ENCODE measurements at regions not wholly inside any gene's neighbourhood (a gene's known extent, or its start where the extent isn't known, plus 50 kb on each side); places are given as distances from the start of the nearest gene placed in this dataset.

DNA sequence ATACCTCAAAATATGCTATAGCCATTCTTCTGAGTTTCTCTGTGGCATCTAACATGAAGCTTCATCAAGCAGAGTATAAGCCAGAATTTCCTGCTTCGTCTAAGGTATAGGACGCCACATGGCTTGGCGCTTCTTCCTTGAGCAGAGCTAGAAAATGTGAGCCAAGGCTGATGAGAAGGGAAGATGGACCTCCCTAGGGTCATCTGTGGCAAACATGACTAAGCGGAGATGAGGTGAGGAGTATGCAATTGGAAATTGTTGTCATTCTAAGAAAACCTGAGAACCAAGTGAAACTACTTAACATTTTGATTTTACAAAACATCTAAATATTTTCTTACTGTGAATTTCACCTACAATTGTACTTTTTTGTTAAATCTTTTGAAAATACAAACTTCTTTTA lies 466.5 kb downstream of the PSAT1 start:
- Histone ChIP-seq H3K27ac (ENCODE audit: low read depth, low read length) (no peak overlapping the region), H3K79me2 (ENCODE audit: insufficient read depth, low read length) (no peaks in the 10 kb centered on the region), H2AFZ (ENCODE audit: low read depth, low read length) (no peak overlapping the region), H3K9ac (ENCODE audit: low read length) (no peak overlapping the region), H3K27me3 (ENCODE audit: insufficient read depth, low read length) (no peaks in the 10 kb centered on the region), H3K4me2 (ENCODE audit: low read length) (no peak overlapping the region), H3K4me3 (ENCODE audit: insufficient read depth, low read depth, low read length) (no peak overlapping the region), H3K9me3 (ENCODE audit: insufficient read depth, low read depth, low read length) (no peaks in the 10 kb centered on the region), H3K36me3 (ENCODE audit: insufficient read depth, low read length) (no peaks in the 10 kb centered on the region), H3K4me1 (ENCODE audit: insufficient read depth, low read length) (no peaks in the 10 kb centered on the region), H4K20me1 (ENCODE audit: insufficient read depth, low read length) (no peaks in the 10 kb centered on the region)
- TF ChIP-seq, protein P1, sequence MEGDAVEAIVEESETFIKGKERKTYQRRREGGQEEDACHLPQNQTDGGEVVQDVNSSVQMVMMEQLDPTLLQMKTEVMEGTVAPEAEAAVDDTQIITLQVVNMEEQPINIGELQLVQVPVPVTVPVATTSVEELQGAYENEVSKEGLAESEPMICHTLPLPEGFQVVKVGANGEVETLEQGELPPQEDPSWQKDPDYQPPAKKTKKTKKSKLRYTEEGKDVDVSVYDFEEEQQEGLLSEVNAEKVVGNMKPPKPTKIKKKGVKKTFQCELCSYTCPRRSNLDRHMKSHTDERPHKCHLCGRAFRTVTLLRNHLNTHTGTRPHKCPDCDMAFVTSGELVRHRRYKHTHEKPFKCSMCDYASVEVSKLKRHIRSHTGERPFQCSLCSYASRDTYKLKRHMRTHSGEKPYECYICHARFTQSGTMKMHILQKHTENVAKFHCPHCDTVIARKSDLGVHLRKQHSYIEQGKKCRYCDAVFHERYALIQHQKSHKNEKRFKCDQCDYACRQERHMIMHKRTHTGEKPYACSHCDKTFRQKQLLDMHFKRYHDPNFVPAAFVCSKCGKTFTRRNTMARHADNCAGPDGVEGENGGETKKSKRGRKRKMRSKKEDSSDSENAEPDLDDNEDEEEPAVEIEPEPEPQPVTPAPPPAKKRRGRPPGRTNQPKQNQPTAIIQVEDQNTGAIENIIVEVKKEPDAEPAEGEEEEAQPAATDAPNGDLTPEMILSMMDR (IDR thresholded peaks at IDR 0.05; ENCODE audit: insufficient read depth, low read depth, low read length) = no peak
- no peak for TF ChIP-seq EZH2 (IDR thresholded peaks at IDR 0.05; ENCODE audit: insufficient read depth, low read length)
- FAIRE-seq (no peak), DNase-seq (ENCODE audit: low read depth) (no peak)
- H3K27ac Mint-ChIP-seq (ENCODE audit: unreplicated experiment) = no peak overlapping the region
- H3K36me3 Mint-ChIP-seq (ENCODE audit: low read depth, unreplicated experiment) = no peaks in the 10 kb centered on the region
- no peaks in the 10 kb centered on the region for H3K27me3 Mint-ChIP-seq (ENCODE audit: low read depth, unreplicated experiment)
- H3K9me3 Mint-ChIP-seq (ENCODE audit: unreplicated experiment) = no peaks in the 10 kb centered on the region
- no peaks in the 10 kb centered on the region for H3K4me1 Mint-ChIP-seq (ENCODE audit: low read depth, unreplicated experiment)
- H3K4me3 Mint-ChIP-seq (ENCODE audit: unreplicated experiment) = no peak overlapping the region

DNA sequence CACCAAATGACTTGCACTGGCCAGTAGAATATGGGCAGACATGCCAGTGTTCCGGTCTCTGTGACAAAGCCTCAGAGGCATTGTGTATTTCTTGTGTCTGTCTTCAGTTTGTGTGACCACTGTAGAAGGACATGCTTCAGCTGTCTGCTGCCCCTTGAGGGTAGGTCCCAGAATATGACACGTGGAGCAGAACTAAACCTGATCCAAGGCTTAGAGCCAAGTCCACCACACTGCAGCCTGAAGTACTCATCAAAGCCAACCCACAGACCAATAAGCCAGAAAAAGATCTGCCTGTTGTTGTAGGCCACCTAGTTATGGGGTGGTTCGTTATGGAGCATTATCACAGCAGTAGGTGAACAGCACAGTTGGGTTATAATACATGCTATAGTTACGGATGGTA lies 468.9 kb downstream of the PSAT1 start:
- H3K36me3 Mint-ChIP-seq (ENCODE audit: low read depth, unreplicated experiment) = no peaks in the 10 kb centered on the region
- H3K27ac ChIP-seq (ENCODE audit: low read depth, low read length) = no peak overlapping the region
- H3K9me3 ChIP-seq (ENCODE audit: insufficient read depth, low read depth, low read length) = no peaks in the 10 kb centered on the region
- no peaks in the 10 kb centered on the region for H3K4me1 ChIP-seq (ENCODE audit: insufficient read depth, low read length)
- H4K20me1 ChIP-seq (ENCODE audit: insufficient read depth, low read length) = no peaks in the 10 kb centered on the region
- TF ChIP-seq, protein P1 (IDR thresholded peaks at IDR 0.05; ENCODE audit: insufficient read depth, low read depth, low read length) = no peak
- no peak for TF ChIP-seq EZH2 (IDR thresholded peaks at IDR 0.05; ENCODE audit: insufficient read depth, low read length)
- no peaks in the 10 kb centered on the region for H3K27me3 Mint-ChIP-seq (ENCODE audit: low read depth, unreplicated experiment)
- H3K4me3 Mint-ChIP-seq (ENCODE audit: unreplicated experiment) = no peak overlapping the region
- FAIRE-seq (peak; percentile 45), DNase-seq (ENCODE audit: low read depth) (no peak)
- no peaks in the 10 kb centered on the region for H3K4me1 Mint-ChIP-seq (ENCODE audit: low read depth, unreplicated experiment)
- H2AFZ ChIP-seq (ENCODE audit: low read depth, low read length) = no peak overlapping the region
- no peaks in the 10 kb centered on the region for H3K36me3 ChIP-seq (ENCODE audit: insufficient read depth, low read length)
- no peak overlapping the region for H3K4me3 ChIP-seq (ENCODE audit: insufficient read depth, low read depth, low read length)
- no peaks in the 10 kb centered on the region for H3K9me3 Mint-ChIP-seq (ENCODE audit: unreplicated experiment)
- H3K9ac ChIP-seq (ENCODE audit: low read length) = no peak overlapping the region
- H3K79me2 ChIP-seq (ENCODE audit: insufficient read depth, low read length) = no peaks in the 10 kb centered on the region
- H3K27ac Mint-ChIP-seq (ENCODE audit: unreplicated experiment) = no peak overlapping the region
- H3K4me2 ChIP-seq (ENCODE audit: low read length) = no peak overlapping the region
- no peaks in the 10 kb centered on the region for H3K27me3 ChIP-seq (ENCODE audit: insufficient read depth, low read length)

DNA sequence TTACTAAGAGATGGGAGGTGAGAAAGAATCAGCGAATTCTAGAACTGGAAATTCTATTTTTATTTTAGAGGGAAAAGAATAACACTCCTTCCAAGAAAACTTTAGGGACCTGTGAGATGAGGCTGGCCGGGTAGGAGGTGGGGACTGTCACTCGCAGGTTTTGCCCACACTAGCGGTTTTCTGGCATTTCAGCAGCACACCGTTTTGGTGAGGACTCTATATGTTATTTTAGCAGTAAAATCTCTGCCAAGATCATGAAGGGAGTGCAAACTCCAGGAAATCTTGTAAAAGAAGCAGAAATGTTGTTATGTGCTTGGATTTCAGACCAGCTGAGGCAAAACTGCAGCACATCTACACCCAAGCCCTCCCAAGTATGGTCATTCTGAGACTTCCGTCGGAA lies 470.6 kb downstream of the PSAT1 start:
- Histone ChIP-seq H4K20me1 (ENCODE audit: insufficient read depth, low read length) (no peaks in the 10 kb centered on the region), H3K79me2 (ENCODE audit: insufficient read depth, low read length) (no peaks in the 10 kb centered on the region), H3K9ac (ENCODE audit: low read length) (no peak overlapping the region), H3K36me3 (ENCODE audit: insufficient read depth, low read length) (no peaks in the 10 kb centered on the region), H3K27ac (ENCODE audit: low read depth, low read length) (no peak overlapping the region), H3K4me1 (ENCODE audit: insufficient read depth, low read length) (no peaks in the 10 kb centered on the region), H3K27me3 (ENCODE audit: insufficient read depth, low read length) (no peaks in the 10 kb centered on the region), H3K9me3 (ENCODE audit: insufficient read depth, low read depth, low read length) (no peaks in the 10 kb centered on the region), H3K4me2 (ENCODE audit: low read length) (no peak overlapping the region), H3K4me3 (ENCODE audit: insufficient read depth, low read depth, low read length) (no peak overlapping the region), H2AFZ (ENCODE audit: low read depth, low read length) (no peak overlapping the region)
- Mint-ChIP-seq H3K4me1 (ENCODE audit: low read depth, unreplicated experiment) (no peaks in the 10 kb centered on the region), H3K9me3 (ENCODE audit: unreplicated experiment) (no peaks in the 10 kb centered on the region), H3K36me3 (ENCODE audit: low read depth, unreplicated experiment) (no peaks in the 10 kb centered on the region), H3K27ac (ENCODE audit: unreplicated experiment) (no peak overlapping the region), H3K27me3 (ENCODE audit: low read depth, unreplicated experiment) (no peaks in the 10 kb centered on the region), H3K4me3 (ENCODE audit: unreplicated experiment) (no peak overlapping the region)
- TF ChIP-seq, protein P1 (IDR thresholded peaks at IDR 0.05; ENCODE audit: insufficient read depth, low read depth, low read length) = no peak
- no peak for TF ChIP-seq EZH2 (IDR thresholded peaks at IDR 0.05; ENCODE audit: insufficient read depth, low read length)
- no peak for FAIRE-seq
- DNase-seq (ENCODE audit: low read depth) = no peak

All from astrocyte (in vitro differentiated cells and primary cell).